Neural cell (in vitro differentiated cells): ENCODE measurements at regions not wholly inside any gene's neighbourhood (a gene's known extent, or its start where the extent isn't known, plus 50 kb on each side); places are given as distances from the start of the nearest gene placed in this dataset.

Source experiments
- H2AFZ ChIP-seq: fragments of 200-600, 300-800 bp; sonication (generic), shearing (Covaris generic); 2 replicates; pipeline ENCODE4 v1.6.0; 2014; ENCODE audit warnings: low read depth, mild to moderate bottlenecking, antibody characterized with exemption, low read length, moderate library complexity
- H3F3A ChIP-seq: fragments of 200-600 bp; shearing (Covaris generic); 2 replicates; pipeline ENCODE4 v1.6.1; 2016; ENCODE audit warnings: mild to moderate bottlenecking, moderate library complexity, mixed read lengths, antibody characterized with exemption, low read length; ENCODE audit not compliant: insufficient read depth, poor library complexity, severe bottlenecking
- H3K27ac ChIP-seq: fragments of 200-600, 300-800 bp; sonication (generic), shearing (Covaris generic); 2 replicates; pipeline ENCODE4 v1.5.1; 2014; ENCODE audit warnings: mild to moderate bottlenecking, low read length, moderate library complexity
- H3K27me3 ChIP-seq: fragments of 300-800, 200-600 bp; sonication (generic), shearing (Covaris generic); 2 replicates; pipeline ENCODE4 v1.6.0; 2014; ENCODE audit warnings: mild to moderate bottlenecking, low read depth, low read length, moderate library complexity; ENCODE audit not compliant: insufficient read depth
- H3K36me3 ChIP-seq: fragments of 300-800, 200-600 bp; sonication (generic), shearing (Covaris generic); 2 replicates; pipeline ENCODE4 v1.5.1; 2014; ENCODE audit warnings: mild to moderate bottlenecking, antibody characterized with exemption, low read length, moderate library complexity; ENCODE audit not compliant: insufficient read depth
- H3K4me2 ChIP-seq: fragments of 300-800, 200-600 bp; sonication (generic), shearing (Covaris generic); 2 replicates; pipeline ENCODE4 v1.6.0; 2014; ENCODE audit warnings: mild to moderate bottlenecking, low read length
- H3K4me3 ChIP-seq: fragments of 300-800, 200-600 bp; sonication (generic), shearing (Covaris generic); 2 replicates; pipeline ENCODE4 v1.5.1; 2014; ENCODE audit warnings: mild to moderate bottlenecking, low read length, moderate library complexity
- H3K79me2 ChIP-seq: fragments of 200-600 bp; shearing (Covaris generic); replicated peaks from 2 replicates; pipeline ENCODE4 v1.6.0; 2014; ENCODE audit warnings: mild to moderate bottlenecking, low read length, moderate library complexity; ENCODE audit not compliant: insufficient read depth
- H3K9ac ChIP-seq: fragments of 300-800, 200-600 bp; sonication (generic), shearing (Covaris generic); 2 replicates; pipeline ENCODE4 v1.6.1; 2016; ENCODE audit warnings: mild to moderate bottlenecking, low read length, mixed read lengths
- H3K9me2 ChIP-seq: fragments of 200-600 bp; shearing (Covaris generic); 2 replicates; pipeline ENCODE4 v1.6.1; 2016; ENCODE audit warnings: mild to moderate bottlenecking, low read length, mixed read lengths; ENCODE audit not compliant: insufficient read depth
- H3K9me3 ChIP-seq: fragments of 200-600, 300-800 bp; sonication (generic), shearing (Covaris generic); 2 replicates; pipeline ENCODE4 v1.6.1; 2016; ENCODE audit warnings: mild to moderate bottlenecking, mixed run types, low read length, moderate library complexity, mixed read lengths
- H4K20me1 ChIP-seq: fragments of 200-600 bp; shearing (Covaris generic); 2 replicates; pipeline ENCODE4 v1.6.1; 2016; ENCODE audit warnings: mild to moderate bottlenecking, mixed run types; ENCODE audit not compliant: insufficient read depth
- CTCF ChIP-seq: fragments of 450-650 bp; IDR thresholded peaks from 2 replicates; pipeline ENCODE4 v1.5.1; 2014; ENCODE audit warnings: antibody characterized with exemption, mild to moderate bottlenecking, moderate library complexity; ENCODE audit not compliant: poor library complexity, severe bottlenecking
- EP300 ChIP-seq: fragments of 450-650 bp; conservative IDR thresholded peaks from 2 replicates; pipeline ENCODE4 v1.6.1; 2014; ENCODE audit warnings: antibody characterized with exemption, mild to moderate bottlenecking, moderate library complexity; ENCODE audit not compliant: poor library complexity, severe bottlenecking
- EZH2 ChIP-seq: fragments of 200-600, 300-800 bp; shearing (Covaris generic), sonication (generic); IDR thresholded peaks from 2 replicates; pipeline ENCODE4 v1.6.1; 2014; ENCODE audit warnings: antibody characterized with exemption, low read length, borderline replicate concordance, mild to moderate bottlenecking; ENCODE audit not compliant: insufficient read depth, poor library complexity, severe bottlenecking
- MXI1 ChIP-seq: fragments of 450-650 bp; conservative IDR thresholded peaks from 2 replicates; pipeline ENCODE4 v1.6.1; 2014; ENCODE audit warnings: antibody characterized with exemption, mild to moderate bottlenecking; ENCODE audit not compliant: poor library complexity, severe bottlenecking
- POLR2AphosphoS5 ChIP-seq: IDR thresholded peaks from 2 replicates; pipeline ENCODE4 v1.6.1; 2012
- RAD21 ChIP-seq: fragments of 450-650 bp; conservative IDR thresholded peaks from 2 replicates; pipeline ENCODE4 v1.6.1; 2014; ENCODE audit warnings: antibody characterized with exemption, mild to moderate bottlenecking, moderate library complexity
- REST ChIP-seq: IDR thresholded peaks from 2 replicates; pipeline ENCODE4 v1.6.1; 2012; ENCODE audit warnings: borderline replicate concordance
- SMC3 ChIP-seq: fragments of 450-650 bp; conservative IDR thresholded peaks from 2 replicates; pipeline ENCODE4 v1.6.1; 2014; ENCODE audit warnings: antibody characterized with exemption, mild to moderate bottlenecking, moderate library complexity; ENCODE audit not compliant: poor library complexity
- TAF1 ChIP-seq: IDR thresholded peaks from 2 replicates; pipeline ENCODE4 v1.6.1; 2012; ENCODE audit warnings: low read depth

DNA sequence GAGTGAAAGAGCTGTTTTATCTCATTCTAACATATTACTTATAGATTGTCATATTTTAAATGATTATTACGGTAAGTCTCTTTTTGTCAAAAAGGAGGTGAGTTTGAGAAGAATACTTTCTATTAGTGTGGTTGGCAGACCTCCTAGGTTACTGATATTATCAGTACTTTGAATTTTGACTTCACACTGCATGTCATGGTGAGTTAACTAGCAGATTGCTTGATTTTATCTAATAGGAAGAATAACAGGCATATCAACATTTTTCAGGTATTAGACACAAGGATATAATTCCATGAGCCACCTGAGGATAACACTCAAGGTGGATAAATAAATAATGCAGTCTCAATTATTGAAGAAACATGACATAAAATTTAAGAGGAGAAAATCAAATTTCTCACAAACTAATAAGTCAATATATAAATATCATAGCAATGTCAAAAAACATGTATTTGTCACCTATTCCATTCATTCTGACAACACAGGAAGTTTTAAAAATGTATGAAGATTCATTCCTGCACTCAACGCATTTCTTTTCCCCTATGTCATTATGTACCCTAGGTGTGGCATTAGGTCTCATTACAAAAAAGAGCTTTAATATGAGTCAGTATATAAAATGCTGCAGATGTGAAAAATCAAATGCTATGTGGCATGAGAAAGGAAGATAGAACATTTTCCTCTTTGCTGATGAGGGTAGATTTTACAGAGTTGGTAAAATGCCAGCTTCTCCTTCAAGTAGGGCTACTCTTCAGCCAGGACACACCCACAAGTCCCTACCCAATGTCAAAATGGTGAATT lies 1621.6 kb downstream of the REEP3 start:
- no peak for TF ChIP-seq CTCF
- H3K9me3 ChIP-seq, result no peaks in the 10 kb centered on the region
- no peaks in the 10 kb centered on the region for H3K9me2 ChIP-seq
- H3K27ac ChIP-seq, result no peak overlapping the region
- no peak overlapping the region for H3K4me2 ChIP-seq
- no peaks in the 10 kb centered on the region for H3K27me3 ChIP-seq
- H4K20me1 ChIP-seq, result no peaks in the 10 kb centered on the region
- no peaks in the 10 kb centered on the region for H3K36me3 ChIP-seq
- H3F3A ChIP-seq, result no peaks in the 10 kb centered on the region
- H3K79me2 ChIP-seq, result no peaks in the 10 kb centered on the region
- no peak overlapping the region for H3K4me3 ChIP-seq
- no peak overlapping the region for H2AFZ ChIP-seq
- no peak overlapping the region for H3K9ac ChIP-seq

- H3K4me3 ChIP-seq, result no peak overlapping the region
- H3K36me3 ChIP-seq, result no peaks in the 10 kb centered on the region
- no peak overlapping the region for H3K27ac ChIP-seq
- no peak overlapping the region for H2AFZ ChIP-seq
- H3K9me3 ChIP-seq, result no peaks in the 10 kb centered on the region
- H3F3A ChIP-seq, result no peaks in the 10 kb centered on the region
- H3K4me2 ChIP-seq, result no peak overlapping the region
- no peak for TF ChIP-seq MXI1
- TF ChIP-seq EZH2, result no peak
- TF ChIP-seq CTCF, result no peak
- TF ChIP-seq POLR2AphosphoS5, result no peak
- TF ChIP-seq TAF1, result no peak
- no peak for TF ChIP-seq REST
- no peak for TF ChIP-seq SMC3
- TF ChIP-seq EP300, result no peak
- TF ChIP-seq RAD21, result no peak
- H3K9ac ChIP-seq, result no peak overlapping the region
- H3K27me3 ChIP-seq, result no peaks in the 10 kb centered on the region
- no peaks in the 10 kb centered on the region for H3K79me2 ChIP-seq
- no peaks in the 10 kb centered on the region for H4K20me1 ChIP-seq
- H3K9me2 ChIP-seq, result no peaks in the 10 kb centered on the region
Measured at GRCh38 chr10:65143723-65144122, 1622.5 kb downstream of the REEP3 start.
